ENCODE measurements at regions not wholly inside any gene's neighbourhood (a gene's known extent, or its start where the extent isn't known, plus 50 kb on each side); places are given as distances from the start of the nearest gene placed in this dataset.
A peak's percentile ranks its signal among the peaks of the same experiment; 100 is the strongest.
"Not testable (repeated sequence)": the region's sequence is repeated elsewhere in the genome, so short reads cannot be mapped to it uniquely, and the experiment has no call there.

DNA sequence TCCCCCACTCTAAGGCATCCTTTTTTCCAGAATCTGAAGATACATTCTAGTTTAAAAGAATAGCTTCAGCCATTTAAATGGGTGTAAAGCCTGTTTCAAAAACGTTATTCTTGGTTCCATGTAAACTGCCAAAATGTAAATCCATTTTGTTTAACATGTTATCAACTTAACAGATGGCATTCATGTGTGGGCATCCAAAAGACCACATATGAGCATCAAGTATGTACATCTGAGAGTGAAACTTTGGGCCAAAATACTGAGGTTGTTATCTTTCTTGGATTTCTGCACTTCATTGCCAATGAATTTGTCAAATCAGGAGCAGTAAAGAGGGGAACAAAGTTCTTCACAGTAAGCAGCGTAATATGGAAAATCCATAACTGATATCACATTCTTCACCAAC, 395.4 kb downstream of the ZNF804A start:
- no peak for DNase-seq

GRCh38 chr2:185006481-185006880, 408.2 kb downstream of the ZNF804A start:
- DNase-seq = no peak

- DNase-seq = no peak
Measured at GRCh38 chr2:185012643-185013042, 414.3 kb downstream of the ZNF804A start.

GRCh38 chr2:185014076-185014475, 415.7 kb downstream of the ZNF804A start:
- no peak for DNase-seq

DNA sequence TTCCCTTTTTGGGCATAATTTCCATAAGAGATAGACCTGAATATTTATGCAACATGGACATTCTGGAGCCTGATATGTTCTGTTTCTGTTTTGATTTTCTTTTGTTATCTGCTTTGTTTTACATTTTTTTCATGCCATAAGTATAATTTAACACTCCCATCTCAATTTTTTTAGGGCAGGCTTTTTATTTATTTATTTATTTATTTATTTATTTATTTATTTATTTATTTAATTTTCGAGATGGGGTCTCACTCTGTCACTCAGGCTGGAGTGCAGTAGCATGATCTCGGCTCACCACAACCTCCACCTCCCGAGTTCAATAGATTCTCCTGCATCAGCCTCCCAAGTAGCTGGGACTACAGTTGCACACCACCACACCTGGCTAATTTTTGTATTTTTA, 427.6 kb downstream of the ZNF804A start:
- not testable (repeated sequence) for DNase-seq

GRCh38 chr2:185035906-185036305, 437.6 kb downstream of the ZNF804A start:
- DNase-seq = no peak

GRCh38 chr2:185044323-185044874, 446.1 kb downstream of the ZNF804A start:
- DNase-seq = no peak

DNA sequence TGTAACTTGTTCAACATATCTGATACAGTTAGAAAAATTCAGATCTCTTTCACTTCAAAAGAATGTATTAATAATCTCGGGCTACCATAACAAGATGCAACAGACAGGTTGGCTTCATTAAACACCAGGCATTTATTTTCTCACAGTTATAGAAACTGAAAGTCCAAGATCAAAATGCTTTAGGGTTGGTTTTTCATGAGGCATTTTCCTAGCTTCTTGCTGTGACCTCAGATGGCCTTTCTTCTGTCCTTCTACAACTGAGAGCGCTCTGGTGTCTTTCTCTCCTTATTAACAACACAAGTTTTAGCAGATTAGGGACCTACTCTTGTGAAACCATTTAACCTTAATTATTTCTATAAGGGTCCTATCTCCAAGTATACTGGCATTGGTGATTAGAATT, 452.5 kb downstream of the ZNF804A start:
- no peak for DNase-seq

DNA sequence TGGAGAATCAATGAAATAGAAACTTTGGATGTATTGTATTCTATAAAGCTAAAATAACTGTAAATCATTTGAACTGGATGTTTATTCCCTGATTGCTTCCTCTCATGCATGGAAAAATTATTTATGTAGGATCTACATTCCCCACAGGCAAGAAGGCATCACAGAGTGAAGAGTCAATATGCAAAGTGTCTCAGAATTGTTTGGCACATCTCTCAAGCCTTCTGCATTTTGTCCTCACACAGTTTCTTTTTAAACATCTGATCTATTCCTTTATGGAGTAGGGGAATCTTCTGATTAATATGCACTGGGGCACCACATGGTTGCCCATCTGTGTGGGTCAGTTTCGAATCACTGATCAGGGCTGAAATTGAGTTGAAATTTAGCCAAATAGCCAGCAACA, 465.4 kb downstream of the ZNF804A start:
- no peak for DNase-seq

- DNase-seq = no peak
Measured at GRCh38 chr2:185066128-185066527, 467.8 kb downstream of the ZNF804A start.

DNA sequence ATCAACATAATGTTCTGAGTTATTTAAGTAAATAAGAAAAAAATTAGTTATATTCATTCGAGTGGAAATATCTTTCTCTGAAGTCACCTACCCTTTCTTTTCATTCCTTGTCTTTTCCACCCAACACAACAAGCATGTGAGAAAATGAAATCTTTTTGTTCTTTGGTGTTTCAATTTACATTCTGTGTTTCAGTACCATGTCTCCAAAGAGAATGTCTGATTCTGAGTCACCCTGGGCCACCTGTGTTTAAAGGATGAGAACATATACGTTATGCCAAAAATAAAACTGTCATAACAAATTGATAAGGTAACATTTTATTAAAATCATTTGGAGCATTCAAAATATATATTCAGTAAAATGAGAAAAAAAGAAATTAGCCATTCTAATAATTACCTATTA, 470.8 kb downstream of the ZNF804A start:
- DNase-seq = no peak

- DNase-seq = no peak
Measured at GRCh38 chr2:185074156-185074555, 475.8 kb downstream of the ZNF804A start.

- no peak for DNase-seq
Measured at GRCh38 chr2:185082749-185083148, 484.4 kb downstream of the ZNF804A start.

- DNase-seq = peak; percentile 2
Measured at GRCh38 chr2:185108588-185108987, 510.3 kb downstream of the ZNF804A start.

- no peak for DNase-seq
Measured at GRCh38 chr2:185127412-185127811, 529.1 kb downstream of the ZNF804A start.

DNA sequence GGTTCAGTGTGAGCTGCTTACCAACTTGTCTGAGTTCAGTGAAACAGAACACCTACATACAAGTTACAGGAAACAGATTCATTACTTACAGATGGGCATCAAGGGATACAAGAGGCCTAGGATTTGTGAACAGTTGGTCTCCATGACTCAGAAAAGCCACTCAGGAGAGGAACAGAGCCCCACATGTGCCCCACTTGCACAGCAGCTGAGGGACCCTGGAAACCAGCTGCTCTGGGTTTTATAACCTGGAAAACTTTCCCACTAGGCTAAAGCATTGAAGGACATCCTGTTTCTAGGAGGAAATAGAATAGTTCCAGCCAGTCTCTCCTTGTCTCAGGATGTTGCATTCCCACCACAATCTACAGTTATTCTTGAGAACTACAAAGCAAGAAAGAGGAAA, 530.0 kb downstream of the ZNF804A start:
- DNase-seq = no peak

GRCh38 chr2:185128996-185129395, 530.7 kb downstream of the ZNF804A start:
- DNase-seq = no peak

DNA sequence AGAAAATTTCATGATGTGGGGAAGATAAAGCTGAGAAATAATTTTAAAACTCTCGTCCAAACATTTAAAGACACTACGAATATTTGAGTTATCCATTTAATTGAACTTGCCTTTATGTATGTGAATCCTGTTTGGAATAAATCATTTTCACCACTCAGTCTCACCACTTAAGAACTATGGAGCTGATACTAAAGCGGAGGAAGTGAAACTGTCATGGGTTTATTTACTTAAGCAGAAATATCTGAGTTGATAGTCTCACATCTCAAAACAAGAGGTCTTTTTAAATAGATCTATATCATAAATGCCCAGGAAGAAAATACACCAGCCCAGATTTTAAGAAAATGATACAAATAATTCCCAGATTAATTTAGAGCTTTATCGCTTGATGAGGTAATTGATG, 532.4 kb downstream of the ZNF804A start:
- no peak for DNase-seq

GRCh38 chr2:185132501-185133041, 534.2 kb downstream of the ZNF804A start:
- no peak for DNase-seq

GRCh38 chr2:185137700-185138099, 539.4 kb downstream of the ZNF804A start:
- no peak for DNase-seq

GRCh38 chr2:185142677-185143076, 544.3 kb downstream of the ZNF804A start:
- no peak for DNase-seq

GRCh38 chr2:185144159-185144919, 546.0 kb downstream of the ZNF804A start:
- peak; percentile 60 for DNase-seq

GRCh38 chr2:185145316-185146121, 547.2 kb downstream of the ZNF804A start:
- peak; percentile 34 for DNase-seq

DNA sequence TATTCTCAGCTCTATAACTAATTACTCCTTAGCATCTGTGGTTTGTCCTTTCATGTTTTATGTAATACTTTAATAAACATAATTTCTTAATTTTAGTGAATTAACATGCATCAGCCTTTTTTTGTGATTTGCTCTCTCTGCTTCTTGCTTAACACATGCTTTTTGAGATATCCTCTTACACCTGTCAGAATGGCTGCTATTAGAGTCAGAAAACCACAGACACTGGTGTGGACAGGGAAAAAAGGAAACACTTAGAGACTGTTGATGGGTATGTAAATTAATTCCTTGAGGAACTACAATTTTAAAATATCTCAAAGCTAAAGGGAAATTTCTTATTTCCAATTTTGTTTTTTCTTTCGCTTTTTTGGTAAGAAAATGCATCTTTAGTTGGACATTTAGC, 549.0 kb downstream of the ZNF804A start:
- no peak for DNase-seq
